Stimulated activated CD4-positive, alpha-beta T cell treated with anti-CD3 and anti-CD28 coated beads, Interleukin-1b, Interleukin-23, amount 100 ng/mL, for 4 hours (primary cell): ENCODE measurements at regions not wholly inside any gene's neighbourhood (a gene's known extent, or its start where the extent isn't known, plus 50 kb on each side); places are given as distances from the start of the nearest gene placed in this dataset.
"Not testable (repeated sequence)": the region's sequence is repeated elsewhere in the genome, so short reads cannot be mapped to it uniquely, and the experiment has no call there.

Source experiments
- DNase-seq, 2 donors: peaks; one replicate each; pipeline ENCODE4 v3.0.0-alpha.2; 2020; ENCODE audit warnings: low read depth in 2 of 2

- DNase-seq = no peak
These were observed 175.9 kb upstream of the KITLG start for GRCh38 chr12:88756153-88756552.

- DNase-seq = no peak
These were observed 173.4 kb upstream of the KITLG start for GRCh38 chr12:88753707-88754106.

- DNase-seq = no peak
These were observed 172.8 kb upstream of the KITLG start for GRCh38 chr12:88753066-88753465.

GRCh38 chr12:88752183-88752582, 171.9 kb upstream of the KITLG start:
- no peak for DNase-seq

GRCh38 chr12:88750867-88751543, 170.7 kb upstream of the KITLG start:
- DNase-seq = no peak

GRCh38 chr12:88746386-88746785, 166.1 kb upstream of the KITLG start:
- no peak for DNase-seq

- no peak for DNase-seq
These were observed 163.8 kb upstream of the KITLG start for GRCh38 chr12:88743946-88744685.

- no peak for DNase-seq
These were observed 157.7 kb upstream of the KITLG start for GRCh38 chr12:88737838-88738472.

GRCh38 chr12:88736031-88736430, 155.8 kb upstream of the KITLG start:
- no peak for DNase-seq

GRCh38 chr12:88733008-88733407, 152.7 kb upstream of the KITLG start:
- no peak for DNase-seq

- DNase-seq = no peak
These were observed 148.9 kb upstream of the KITLG start for GRCh38 chr12:88729196-88729595.

GRCh38 chr12:88726806-88727720, 146.8 kb upstream of the KITLG start:
- no peak for DNase-seq

GRCh38 chr12:88725592-88726143, 145.4 kb upstream of the KITLG start:
- no peak for DNase-seq

- no peak for DNase-seq
These were observed 142.9 kb upstream of the KITLG start for GRCh38 chr12:88723219-88723618.

GRCh38 chr12:88720785-88721650, 140.7 kb upstream of the KITLG start:
- no peak for DNase-seq

GRCh38 chr12:88720231-88720630, 140.0 kb upstream of the KITLG start:
- no peak for DNase-seq

- DNase-seq = no peak
These were observed 136.9 kb upstream of the KITLG start for GRCh38 chr12:88717188-88717587.

GRCh38 chr12:88716240-88716639, 136.0 kb upstream of the KITLG start:
- no peak for DNase-seq

GRCh38 chr12:88715673-88716072, 135.4 kb upstream of the KITLG start:
- no peak for DNase-seq

- not testable (repeated sequence) for DNase-seq
These were observed 134.1 kb upstream of the KITLG start for GRCh38 chr12:88714263-88714882.
